GM23248 (cell line): ENCODE measurements at regions not wholly inside any gene's neighbourhood (a gene's known extent, or its start where the extent isn't known, plus 50 kb on each side); places are given as distances from the start of the nearest gene placed in this dataset.

Experiments used
- EZH2 ChIP-seq: fragments of 200-600 bp; sonication (generic); IDR thresholded peaks from 2 replicates; pipeline ENCODE4 v1.6.1; 2018; ENCODE audit warnings: antibody characterized with exemption, mild to moderate bottlenecking; ENCODE audit not compliant: insufficient read depth, poor library complexity, severe bottlenecking
- EZH2phosphoT487 ChIP-seq: fragments of 200-600 bp; sonication (generic); IDR thresholded peaks from 2 replicates; pipeline ENCODE4 v1.6.1; 2018; ENCODE audit warnings: antibody characterized with exemption, moderate library complexity, mild to moderate bottlenecking, low read depth; ENCODE audit not compliant: insufficient read depth

DNA sequence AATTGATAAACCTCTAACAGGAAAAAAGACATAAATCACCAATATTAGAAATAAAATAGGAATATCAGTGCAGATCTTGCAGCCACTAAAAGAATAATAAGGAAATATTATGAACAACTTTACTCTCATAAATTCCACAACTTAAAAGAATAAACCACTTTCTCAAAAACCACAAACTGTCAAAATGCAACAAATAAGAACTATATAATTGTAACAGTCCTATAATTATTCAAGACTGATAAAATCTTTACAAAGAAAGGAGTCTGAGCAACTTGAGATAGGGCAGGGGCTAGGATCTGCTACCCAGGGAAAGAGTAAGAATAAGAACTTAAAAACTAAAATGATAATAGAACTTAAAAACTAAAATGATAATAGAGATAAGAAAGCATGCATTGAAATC is 169.5 kb upstream of the GDF10 start:
- TF ChIP-seq EZH2 (no peak), EZH2phosphoT487 (no peak)
